ENCODE measurements at regions not wholly inside any gene's neighbourhood (a gene's known extent, or its start where the extent isn't known, plus 50 kb on each side); places are given as distances from the start of the nearest gene placed in this dataset.

DNA sequence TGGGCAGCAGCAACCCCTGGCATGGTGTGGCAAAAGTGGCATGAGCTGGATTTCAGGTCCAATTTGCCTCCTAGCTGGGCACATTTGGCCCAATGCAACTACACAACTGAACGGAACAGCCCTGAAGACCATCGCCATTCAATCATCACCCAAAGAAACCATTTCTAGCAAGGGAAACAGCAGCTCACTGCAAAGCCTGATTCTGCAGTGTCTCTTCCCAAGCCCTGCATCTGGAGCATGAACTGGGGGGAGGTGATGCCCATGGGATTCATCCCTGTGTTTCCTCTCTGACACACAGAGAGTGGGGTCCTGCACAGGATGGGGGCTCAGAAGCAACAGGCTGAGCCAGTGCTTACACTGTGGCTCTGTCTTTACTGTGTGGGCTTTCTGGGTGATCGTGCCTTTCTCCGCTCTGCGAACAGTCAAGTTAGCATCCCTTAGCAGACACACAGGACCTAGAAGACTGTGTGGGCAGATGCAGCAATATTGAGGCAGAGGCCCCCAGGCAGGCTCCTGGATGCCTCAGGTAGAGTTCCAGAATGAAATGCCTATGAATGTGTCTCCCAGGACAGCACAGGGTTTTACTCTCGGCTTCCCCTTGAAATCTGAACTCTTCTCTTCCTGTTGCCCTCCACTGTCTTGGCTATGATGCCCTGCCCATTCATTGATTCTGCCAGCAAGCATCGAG, 91.1 kb upstream of the ALDH1A3 start:
- TF ChIP-seq, protein P1, sequence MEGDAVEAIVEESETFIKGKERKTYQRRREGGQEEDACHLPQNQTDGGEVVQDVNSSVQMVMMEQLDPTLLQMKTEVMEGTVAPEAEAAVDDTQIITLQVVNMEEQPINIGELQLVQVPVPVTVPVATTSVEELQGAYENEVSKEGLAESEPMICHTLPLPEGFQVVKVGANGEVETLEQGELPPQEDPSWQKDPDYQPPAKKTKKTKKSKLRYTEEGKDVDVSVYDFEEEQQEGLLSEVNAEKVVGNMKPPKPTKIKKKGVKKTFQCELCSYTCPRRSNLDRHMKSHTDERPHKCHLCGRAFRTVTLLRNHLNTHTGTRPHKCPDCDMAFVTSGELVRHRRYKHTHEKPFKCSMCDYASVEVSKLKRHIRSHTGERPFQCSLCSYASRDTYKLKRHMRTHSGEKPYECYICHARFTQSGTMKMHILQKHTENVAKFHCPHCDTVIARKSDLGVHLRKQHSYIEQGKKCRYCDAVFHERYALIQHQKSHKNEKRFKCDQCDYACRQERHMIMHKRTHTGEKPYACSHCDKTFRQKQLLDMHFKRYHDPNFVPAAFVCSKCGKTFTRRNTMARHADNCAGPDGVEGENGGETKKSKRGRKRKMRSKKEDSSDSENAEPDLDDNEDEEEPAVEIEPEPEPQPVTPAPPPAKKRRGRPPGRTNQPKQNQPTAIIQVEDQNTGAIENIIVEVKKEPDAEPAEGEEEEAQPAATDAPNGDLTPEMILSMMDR (conservative IDR thresholded peaks at IDR 0.05; ENCODE audit: low read depth in 2 of 2): no peak
- TF ChIP-seq EZH2phosphoT487 (IDR thresholded peaks at IDR 0.05; ENCODE audit: unreplicated experiment): no peak
- TF ChIP-seq EZH2 (IDR thresholded peaks at IDR 0.05; ENCODE audit: low read depth, unreplicated experiment): no peak
- no peak for TF ChIP-seq JUNB (IDR thresholded peaks at IDR 0.05; ENCODE audit: unreplicated experiment)
- TF ChIP-seq POLR2AphosphoS5 (IDR thresholded peaks at IDR 0.05; ENCODE audit: low read depth): no peak
- TF ChIP-seq, protein P2, sequence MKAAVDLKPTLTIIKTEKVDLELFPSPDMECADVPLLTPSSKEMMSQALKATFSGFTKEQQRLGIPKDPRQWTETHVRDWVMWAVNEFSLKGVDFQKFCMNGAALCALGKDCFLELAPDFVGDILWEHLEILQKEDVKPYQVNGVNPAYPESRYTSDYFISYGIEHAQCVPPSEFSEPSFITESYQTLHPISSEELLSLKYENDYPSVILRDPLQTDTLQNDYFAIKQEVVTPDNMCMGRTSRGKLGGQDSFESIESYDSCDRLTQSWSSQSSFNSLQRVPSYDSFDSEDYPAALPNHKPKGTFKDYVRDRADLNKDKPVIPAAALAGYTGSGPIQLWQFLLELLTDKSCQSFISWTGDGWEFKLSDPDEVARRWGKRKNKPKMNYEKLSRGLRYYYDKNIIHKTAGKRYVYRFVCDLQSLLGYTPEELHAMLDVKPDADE (IDR thresholded peaks at IDR 0.05): no peak
- TF ChIP-seq, protein P3, sequence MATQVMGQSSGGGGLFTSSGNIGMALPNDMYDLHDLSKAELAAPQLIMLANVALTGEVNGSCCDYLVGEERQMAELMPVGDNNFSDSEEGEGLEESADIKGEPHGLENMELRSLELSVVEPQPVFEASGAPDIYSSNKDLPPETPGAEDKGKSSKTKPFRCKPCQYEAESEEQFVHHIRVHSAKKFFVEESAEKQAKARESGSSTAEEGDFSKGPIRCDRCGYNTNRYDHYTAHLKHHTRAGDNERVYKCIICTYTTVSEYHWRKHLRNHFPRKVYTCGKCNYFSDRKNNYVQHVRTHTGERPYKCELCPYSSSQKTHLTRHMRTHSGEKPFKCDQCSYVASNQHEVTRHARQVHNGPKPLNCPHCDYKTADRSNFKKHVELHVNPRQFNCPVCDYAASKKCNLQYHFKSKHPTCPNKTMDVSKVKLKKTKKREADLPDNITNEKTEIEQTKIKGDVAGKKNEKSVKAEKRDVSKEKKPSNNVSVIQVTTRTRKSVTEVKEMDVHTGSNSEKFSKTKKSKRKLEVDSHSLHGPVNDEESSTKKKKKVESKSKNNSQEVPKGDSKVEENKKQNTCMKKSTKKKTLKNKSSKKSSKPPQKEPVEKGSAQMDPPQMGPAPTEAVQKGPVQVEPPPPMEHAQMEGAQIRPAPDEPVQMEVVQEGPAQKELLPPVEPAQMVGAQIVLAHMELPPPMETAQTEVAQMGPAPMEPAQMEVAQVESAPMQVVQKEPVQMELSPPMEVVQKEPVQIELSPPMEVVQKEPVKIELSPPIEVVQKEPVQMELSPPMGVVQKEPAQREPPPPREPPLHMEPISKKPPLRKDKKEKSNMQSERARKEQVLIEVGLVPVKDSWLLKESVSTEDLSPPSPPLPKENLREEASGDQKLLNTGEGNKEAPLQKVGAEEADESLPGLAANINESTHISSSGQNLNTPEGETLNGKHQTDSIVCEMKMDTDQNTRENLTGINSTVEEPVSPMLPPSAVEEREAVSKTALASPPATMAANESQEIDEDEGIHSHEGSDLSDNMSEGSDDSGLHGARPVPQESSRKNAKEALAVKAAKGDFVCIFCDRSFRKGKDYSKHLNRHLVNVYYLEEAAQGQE (IDR thresholded peaks at IDR 0.05; ENCODE audit: unreplicated experiment): no peak
- TF ChIP-seq ZNF331 (CRISPR knock-in tag; IDR thresholded peaks at IDR 0.05; ENCODE audit: low read depth): no peak
- TF ChIP-seq ZNF114 (CRISPR knock-in tag; IDR thresholded peaks at IDR 0.05): no peak
- TF ChIP-seq CREB1 (CRISPR knock-in tag; IDR thresholded peaks at IDR 0.05; ENCODE audit: low read depth): no peak

All from GM23338 (cell line).